ENCODE measurements at regions not wholly inside any gene's neighbourhood (a gene's known extent, or its start where the extent isn't known, plus 50 kb on each side); places are given as distances from the start of the nearest gene placed in this dataset.

DNA sequence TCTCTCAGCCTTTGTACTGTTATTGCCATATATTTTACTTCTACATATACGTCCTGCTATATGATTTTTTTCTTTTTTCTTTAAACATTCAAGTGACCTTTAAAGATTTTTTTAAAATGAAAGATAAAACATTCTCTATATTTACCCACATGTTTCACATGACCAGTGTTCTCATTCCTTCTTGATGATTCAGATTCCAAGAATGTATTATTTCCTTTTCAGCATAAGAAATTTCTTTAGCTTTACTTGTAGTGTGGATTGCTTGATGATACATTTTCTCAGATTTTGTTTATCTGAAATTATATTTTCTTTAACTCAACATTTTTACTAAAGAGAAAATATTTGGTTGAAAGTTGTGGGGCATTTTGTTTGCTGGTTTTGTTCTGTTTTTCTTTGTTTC is 792.1 kb downstream of the BRINP1 start:
- no peak for DNase-seq
- in situ Hi-C loops (cut with MboI; ENCODE audit: low pct_unique_long_range_greater_than_20kb, low sequenced_read_pairs): no loop called here

DNA sequence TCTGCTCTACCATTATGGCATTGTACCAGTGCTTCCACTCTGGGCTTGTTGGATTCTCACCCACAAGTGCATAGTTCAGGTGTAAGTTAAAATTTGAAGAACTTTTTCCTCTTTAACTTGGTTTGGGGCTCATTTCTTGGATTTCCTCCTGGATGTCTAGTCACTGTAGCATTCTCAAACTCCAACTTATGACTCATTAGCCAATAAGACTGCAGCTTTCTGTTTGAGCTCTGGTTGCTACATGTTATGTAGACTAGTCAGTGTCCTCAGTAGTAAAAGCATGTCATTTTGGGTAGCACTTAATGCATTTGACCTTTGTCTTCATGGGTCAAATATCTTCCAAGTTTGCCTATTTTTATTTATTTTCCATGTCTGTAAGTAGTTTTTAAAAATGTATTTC is 790.8 kb downstream of the BRINP1 start:
- DNase-seq: no peak
- in situ Hi-C loops (cut with MboI; ENCODE audit: low pct_unique_long_range_greater_than_20kb, low sequenced_read_pairs): no loop called here

DNA sequence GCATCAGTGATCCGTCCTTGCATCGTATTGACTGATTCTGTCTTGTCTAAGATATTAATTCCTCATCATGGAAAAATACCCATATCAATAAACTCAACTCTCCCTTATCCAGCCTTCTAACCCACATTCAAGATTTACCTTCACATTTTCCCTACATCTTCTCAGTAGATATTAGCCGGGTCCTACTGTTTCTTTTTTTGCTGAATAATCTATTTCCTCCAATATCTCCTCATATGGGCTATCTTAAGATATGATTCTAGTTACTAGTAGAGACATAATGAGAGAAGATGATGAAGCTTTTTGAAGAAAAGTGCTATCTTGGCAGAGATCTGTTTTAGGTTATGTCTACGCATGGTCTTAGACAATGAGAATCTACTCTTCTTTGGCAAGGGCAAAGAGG is 785.8 kb downstream of the BRINP1 start:
- DNase-seq: no peak

DNA sequence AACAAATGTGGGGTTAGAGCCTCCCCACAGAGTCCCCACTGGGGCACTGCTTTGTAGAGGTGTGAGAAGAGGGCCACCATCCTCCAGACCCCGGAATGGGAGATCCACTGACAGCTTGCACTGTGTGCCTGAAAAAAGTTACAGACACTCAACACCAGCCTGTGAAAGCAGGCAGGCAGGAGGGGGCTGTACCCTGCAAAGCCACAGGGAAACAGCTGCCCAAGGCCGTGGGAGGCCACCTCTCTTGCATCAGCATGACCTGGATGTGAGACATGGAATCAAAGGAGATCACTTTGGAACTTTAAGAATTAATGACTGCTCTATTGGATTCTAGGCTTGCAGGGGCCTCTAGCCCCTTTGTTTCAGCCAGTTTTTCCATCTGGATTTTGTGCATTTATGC is 782.3 kb downstream of the BRINP1 start:
- in situ Hi-C loops (cut with MboI; ENCODE audit: low pct_unique_long_range_greater_than_20kb, low sequenced_read_pairs): no loop called here
- DNase-seq: no peak

More for the DNA sequence above, 785.8 kb downstream of the BRINP1 start:
- in situ Hi-C loops (cut with MboI; ENCODE audit: low pct_unique_long_range_greater_than_20kb, low sequenced_read_pairs): no loop called here

DNA sequence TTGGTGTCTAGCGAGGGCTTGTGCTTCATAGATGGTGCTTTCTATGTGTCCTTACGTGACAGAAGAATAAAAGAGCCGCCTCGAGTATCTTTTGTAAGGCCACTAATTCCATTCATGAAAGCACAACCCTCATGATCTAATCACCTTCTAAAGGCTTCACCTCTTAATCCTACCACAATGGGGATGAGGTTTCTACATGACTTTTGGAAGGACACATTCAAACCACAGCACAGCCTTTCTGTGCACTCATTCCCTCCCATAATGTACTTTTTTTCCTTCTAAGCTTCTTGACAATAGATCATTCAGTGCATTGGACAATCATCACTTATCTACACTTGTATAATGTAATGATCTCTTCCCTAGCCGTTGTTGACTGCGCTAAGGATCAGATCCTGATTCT is 774.8 kb downstream of the BRINP1 start:
- no peak for DNase-seq
- in situ Hi-C loops (cut with MboI; ENCODE audit: low pct_unique_long_range_greater_than_20kb, low sequenced_read_pairs): no loop called here

DNA sequence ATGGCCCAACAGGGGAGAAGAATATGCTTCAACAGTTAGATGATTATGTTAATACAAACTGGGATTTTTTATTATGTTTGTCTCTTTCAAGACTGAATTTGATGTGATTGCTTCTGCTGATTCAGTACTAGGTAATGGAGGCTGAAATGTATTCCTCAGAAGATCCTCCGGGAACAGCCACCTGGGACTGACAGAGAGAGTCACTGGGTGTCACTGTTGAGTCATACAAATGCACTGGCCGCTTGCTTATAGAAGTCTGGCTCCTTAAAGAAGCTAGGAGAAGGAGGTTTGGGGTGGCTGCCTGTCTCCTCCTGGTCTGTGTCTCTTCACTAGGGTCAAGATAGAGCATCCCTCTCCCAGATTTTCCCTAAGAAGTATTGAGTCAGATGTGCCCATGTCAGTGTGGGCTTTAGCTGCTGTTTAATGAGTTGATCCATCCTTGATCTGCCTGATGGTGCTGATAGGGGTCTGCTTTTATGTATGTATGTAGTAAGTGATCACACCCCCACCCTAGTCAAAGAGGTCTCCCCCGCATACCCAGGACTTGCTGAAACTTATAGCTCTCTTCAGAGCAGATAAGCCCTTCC is 773.4 kb downstream of the BRINP1 start:
- in situ Hi-C loops (cut with MboI; ENCODE audit: low pct_unique_long_range_greater_than_20kb, low sequenced_read_pairs): no loop called here
- peak; percentile 1 for DNase-seq

DNA sequence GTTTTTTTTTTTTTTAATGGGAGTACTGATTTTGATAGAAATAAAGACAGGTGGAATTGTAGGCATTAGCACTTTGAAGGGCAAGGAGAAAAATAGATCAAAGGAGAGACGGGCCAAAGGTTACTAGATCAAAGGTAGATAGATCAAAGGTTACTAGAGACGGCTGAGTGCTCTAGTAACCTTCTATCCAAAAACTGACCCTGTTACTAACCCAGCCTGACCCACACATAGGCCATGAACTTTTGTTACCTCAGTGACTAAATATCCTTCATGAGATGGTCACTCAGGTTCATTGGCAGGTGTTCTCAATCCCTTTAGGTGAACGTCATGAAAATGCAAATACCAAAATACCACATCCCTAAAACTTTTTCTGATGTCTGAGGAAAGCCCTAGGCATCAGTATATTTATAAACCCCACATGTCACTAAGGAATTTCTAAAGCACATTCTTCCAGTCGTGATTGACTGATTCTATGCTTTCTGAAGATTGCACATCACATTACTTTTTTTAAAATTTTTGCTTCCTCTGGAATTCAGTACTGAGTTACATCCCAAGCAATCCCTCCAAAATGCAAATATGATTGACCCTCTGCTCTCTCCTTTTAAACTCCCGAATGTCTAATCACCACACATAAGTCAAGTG is 772.7 kb downstream of the BRINP1 start:
- DNase-seq: no peak
- in situ Hi-C loops (cut with MboI; ENCODE audit: low pct_unique_long_range_greater_than_20kb, low sequenced_read_pairs): no loop called here

DNA sequence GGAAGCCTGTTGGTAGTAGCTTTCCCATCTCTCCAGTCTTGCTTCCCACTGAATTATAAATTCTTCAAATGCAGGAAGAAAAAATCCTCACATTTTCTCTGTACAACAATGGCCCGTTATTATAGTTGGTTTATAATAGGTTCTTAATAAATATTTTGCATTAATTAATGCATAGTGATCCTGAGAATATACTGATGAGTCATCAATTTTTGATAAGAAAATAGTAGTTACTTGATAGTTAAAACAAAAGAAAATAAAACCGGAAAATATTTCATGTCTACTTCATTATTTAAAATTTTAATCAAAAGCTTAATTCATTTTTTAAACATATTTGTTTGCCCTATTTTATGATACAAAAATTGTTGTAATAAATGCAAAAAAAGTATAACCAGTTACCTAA is 762.6 kb downstream of the BRINP1 start:
- in situ Hi-C loops (cut with MboI; ENCODE audit: low pct_unique_long_range_greater_than_20kb, low sequenced_read_pairs): no loop called here
- DNase-seq: no peak

DNA sequence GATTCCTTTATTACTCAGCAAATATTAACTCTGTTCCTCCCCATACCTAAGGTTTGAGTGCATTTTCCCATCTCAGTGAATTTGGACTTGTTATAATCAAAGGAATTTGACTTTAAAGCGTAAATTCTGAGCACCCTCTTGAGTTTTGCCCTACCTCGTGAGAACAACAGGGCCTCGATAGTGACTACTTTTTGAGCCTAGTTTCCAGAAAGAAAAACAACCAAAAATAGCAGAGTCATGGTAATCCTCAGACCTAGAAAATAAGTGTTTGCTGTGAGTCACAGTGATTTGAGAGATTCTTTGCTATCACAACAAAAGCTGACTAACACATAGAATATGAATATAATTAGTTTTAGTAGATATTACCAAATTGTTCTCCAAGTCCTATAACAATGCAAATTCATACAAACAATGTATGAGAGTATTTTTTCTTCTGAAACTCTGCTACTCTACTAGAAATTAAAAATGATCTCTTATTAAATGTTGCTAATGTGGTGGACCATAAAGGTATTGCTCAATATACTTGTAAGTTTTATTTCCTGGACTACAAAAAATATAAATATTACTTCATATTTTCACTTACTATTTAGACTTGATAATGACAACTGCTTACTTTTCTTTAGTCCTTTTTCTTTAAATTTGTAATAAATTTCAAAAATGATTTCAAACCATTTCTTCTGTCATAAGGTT is 759.7 kb downstream of the BRINP1 start:
- in situ Hi-C loops (cut with MboI; ENCODE audit: low pct_unique_long_range_greater_than_20kb, low sequenced_read_pairs): no loop called here
- no peak for DNase-seq

DNA sequence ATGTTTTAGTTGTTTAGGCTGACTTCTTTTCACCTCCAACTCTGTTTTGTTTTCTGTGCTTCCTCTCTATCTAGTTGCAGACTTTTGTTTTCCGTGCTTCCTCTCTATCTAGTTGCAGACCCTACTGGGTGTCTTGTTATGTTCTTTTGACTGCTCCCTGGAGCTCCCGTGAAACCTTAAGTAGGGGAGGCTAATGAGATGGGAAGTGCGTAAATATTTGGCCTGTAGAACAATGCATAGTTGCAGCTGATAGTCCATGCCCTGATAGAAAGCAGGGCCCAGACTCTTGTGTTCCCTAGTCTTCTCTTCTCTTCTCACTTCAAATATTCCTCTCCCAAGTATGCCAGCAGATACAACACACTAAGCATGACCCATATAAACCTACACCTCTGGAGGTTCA is 757.0 kb downstream of the BRINP1 start:
- in situ Hi-C loops (cut with MboI; ENCODE audit: low pct_unique_long_range_greater_than_20kb, low sequenced_read_pairs): no loop called here
- no peak for DNase-seq

DNA sequence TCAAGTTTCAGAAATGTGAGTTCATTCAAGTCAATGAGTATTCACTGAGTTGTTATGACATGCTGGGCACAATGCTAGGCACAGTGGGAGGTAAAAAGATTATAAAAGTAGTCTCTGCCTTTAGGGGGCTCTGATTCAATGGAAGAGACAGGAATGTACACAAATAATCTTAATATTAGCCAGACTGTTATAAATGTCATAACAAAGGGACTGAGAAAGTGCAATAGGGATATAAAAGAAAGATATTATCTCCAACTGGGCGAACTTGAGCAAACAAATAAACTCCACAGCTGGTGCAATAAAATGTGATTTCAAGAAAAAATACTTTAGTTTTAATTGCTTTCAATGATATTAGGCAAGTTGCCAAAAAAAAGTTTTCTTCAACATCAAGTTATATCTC is 755.2 kb downstream of the BRINP1 start:
- in situ Hi-C loops (cut with MboI; ENCODE audit: low pct_unique_long_range_greater_than_20kb, low sequenced_read_pairs): no loop called here
- no peak for DNase-seq

DNA sequence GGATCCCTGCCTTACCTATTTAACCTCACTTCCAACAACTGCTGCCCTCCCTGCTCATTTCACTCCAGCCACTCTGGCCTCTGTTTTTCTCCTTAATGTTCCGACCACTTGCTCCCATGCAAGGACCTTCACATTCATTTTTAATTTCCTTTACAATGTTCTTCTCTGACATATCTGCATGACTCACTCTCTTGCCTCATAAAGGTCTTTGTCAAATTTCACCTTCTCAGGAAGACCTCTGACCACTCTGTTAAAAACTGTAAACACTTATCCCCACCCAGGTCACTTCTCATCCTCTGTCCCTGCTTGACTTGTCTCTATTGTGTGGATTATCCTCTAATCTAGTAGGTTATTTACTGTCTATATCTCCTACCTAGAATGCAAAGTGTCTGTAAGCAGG is 751.2 kb downstream of the BRINP1 start:
- in situ Hi-C loops (cut with MboI; ENCODE audit: low pct_unique_long_range_greater_than_20kb, low sequenced_read_pairs): no loop called here
- no peak for DNase-seq

DNA sequence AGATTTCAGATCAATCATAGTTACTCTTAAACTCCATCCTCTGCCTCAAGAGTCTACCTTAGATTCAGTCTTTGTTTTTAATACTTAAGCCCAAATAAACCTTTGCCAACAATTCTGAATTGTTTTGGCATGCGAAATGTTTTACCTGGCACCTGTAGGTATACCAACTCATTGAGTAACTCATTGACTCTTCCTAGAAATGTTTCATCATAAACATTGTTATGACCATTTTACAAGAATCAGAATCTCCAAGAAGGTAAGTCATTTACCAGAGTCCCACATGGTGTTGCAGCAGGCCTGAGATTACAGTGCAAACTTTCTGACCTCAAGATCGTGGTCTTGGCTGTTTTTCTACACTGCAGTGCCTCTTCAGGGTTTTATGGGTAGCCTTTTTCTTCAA is 750.4 kb downstream of the BRINP1 start:
- no peak for DNase-seq
- in situ Hi-C loops (cut with MboI; ENCODE audit: low pct_unique_long_range_greater_than_20kb, low sequenced_read_pairs): no loop called here

DNA sequence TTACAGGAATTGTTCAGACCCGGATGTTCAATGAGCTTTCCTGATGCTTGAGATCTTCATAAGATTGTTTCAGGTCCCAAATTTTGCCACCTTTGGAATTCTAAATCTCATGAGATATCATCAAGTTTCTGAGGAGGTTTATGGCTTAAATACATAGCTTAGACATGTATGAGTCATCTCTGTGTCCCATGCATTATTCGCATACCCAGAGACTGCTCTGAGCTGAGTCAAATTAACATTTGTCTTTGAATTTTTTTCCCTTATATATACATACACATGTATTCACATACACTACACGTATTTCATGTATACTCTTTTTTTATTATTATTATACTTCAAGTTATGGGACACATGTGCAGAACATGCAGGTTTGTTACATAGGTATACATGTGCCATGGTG is 744.6 kb downstream of the BRINP1 start:
- no peak for DNase-seq
- in situ Hi-C loops (cut with MboI; ENCODE audit: low pct_unique_long_range_greater_than_20kb, low sequenced_read_pairs): no loop called here

DNA sequence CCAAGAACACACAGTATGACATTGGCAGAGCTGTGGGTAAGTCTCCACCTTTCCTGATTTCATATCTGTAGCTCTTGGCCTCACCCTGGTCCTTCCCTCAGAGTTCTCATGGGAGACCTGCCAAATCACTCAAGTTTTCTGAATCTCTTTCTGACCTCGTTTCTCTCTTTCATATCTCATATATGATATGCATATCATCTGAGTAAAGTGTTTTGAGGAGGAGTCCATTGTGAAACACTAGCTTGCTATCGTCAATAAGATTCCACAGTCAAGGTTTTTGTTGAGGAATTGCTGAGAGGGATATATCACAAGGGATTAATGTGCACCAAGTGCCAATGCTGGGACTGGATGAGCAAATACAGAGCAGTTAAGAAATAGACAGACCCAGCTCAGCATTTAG is 739.2 kb downstream of the BRINP1 start:
- in situ Hi-C loops (cut with MboI; ENCODE audit: low pct_unique_long_range_greater_than_20kb, low sequenced_read_pairs): no loop called here
- no peak for DNase-seq

DNA sequence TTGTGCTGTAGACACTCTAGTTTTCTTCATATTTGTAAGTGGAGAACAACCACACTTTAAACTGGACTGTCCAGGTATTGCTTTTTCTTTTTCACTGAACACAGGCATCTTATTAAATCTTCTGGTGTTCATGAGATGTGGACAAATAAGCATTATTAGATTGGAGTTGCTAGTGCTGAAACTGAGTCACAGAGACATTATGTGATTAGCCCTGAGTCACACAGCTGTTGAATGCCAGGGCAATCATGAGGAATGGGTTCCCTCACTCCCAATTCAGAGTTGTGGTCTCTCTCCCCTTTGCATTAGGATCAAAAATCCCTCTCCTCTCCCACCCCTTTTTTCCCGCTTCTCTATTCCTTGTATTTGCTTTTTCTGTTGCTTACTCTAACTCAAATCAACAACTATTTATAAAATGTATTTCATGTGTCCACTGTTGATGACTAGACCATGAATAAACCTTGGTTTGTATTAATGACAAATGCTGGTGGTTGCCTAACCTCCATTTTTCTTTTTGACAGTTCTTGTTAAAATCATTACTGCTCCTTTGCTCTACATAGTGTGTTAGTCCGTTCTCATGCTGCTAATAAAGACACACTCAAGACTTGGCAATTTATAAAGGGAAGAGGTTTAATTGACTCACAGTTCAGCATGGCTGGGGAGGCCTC is 738.2 kb downstream of the BRINP1 start:
- DNase-seq: no peak

DNA sequence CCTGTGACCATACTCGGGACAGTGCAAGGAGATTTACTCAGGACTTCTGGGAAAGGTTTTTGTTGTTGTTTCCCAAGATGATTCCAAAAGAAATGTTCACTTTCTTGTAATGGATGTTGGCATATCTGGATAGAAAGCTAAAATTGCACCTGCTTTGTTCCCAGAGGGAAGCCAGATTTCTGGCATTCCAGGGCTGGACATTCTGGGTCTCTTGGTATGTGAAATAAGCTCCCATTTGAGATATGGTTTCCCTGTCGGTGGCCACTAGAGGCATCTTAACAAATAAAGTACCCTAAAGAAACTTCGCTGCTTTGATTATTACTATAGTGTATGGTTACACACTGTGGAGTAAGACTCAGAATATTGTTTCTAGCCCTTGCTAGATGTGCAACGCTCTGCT is 737.3 kb downstream of the BRINP1 start:
- no peak for DNase-seq
- in situ Hi-C loops (cut with MboI; ENCODE audit: low pct_unique_long_range_greater_than_20kb, low sequenced_read_pairs): no loop called here

More for the DNA sequence above, 738.2 kb downstream of the BRINP1 start:
- in situ Hi-C loops (cut with MboI; ENCODE audit: low pct_unique_long_range_greater_than_20kb, low sequenced_read_pairs): no loop called here

DNA sequence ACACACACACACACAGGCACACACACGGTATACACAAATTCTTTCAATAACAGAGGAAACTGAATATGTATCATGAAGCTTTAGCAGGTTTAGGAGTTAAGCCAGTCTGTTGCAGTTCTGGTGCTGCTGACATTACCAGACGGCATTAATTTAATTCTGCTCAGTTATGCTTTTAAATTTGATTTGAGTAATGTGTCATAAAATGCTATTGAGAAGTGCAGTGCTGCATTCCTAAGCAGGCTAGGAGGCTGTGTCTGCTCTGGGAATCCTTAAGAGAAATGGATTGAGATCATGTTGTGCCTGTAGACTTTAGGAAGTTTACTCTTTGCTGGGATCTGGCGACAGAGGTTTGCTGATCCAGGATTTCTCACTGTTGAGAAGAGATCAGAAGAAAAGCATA is 733.8 kb downstream of the BRINP1 start:
- in situ Hi-C loops (cut with MboI; ENCODE audit: low pct_unique_long_range_greater_than_20kb, low sequenced_read_pairs): no loop called here
- DNase-seq: no peak

DNA sequence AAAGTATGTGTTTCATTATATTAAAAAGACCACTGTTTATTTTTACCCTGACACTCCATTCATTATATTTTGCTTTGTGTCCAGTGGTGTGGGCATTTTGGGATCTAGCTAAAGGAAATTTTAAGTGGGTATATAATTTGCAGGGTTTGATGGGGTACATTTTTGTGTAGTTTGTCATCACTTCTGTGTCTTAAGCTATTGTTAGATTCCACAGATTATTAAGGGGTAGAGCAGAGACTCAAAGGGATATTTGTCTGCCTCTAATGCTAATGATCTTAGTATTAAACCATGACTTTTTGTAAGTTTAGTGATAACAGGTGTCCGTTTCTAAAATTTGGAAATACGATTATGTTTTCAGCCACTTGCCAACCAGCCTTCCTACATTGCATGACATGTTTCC is 731.6 kb downstream of the BRINP1 start:
- DNase-seq: no peak
- in situ Hi-C loops (cut with MboI; ENCODE audit: low pct_unique_long_range_greater_than_20kb, low sequenced_read_pairs): no loop called here

DNA sequence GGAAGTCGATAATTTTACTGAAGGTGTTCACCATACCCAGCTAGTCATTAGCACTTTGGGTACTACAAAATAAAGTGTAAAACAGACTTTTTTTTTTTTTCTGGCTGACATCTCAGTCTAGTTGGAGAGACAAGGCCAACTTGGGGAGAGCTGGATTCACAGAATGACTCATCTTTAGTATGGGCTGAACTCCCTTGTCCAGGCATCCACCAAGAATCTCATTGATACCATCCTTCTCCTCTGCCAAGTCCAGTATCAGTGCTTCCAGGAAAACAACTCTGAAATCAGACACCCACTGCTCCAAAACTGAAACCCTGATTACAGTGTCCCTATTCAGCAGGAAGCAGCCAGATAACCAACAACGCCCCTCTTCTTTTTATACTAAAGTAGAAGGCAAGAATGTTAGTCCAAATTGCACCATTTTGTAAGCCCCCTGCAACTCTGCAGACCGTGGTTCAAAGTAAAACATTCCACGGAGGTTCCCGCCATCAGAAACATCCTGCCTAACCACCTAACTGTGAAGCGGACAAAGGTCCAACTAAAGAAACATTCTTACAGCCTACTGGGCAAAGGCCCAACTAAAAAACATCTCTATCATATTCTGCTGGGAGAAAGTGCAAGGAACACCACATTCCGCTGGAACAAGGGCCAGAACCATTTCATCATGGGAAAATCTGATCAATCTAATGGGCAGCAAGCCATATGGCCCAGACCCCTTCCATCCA is 728.2 kb downstream of the BRINP1 start:
- in situ Hi-C loops (cut with MboI; ENCODE audit: low pct_unique_long_range_greater_than_20kb, low sequenced_read_pairs): no loop called here
- no peak for DNase-seq

Data from KBM-7 (cell line).